Rectal smooth muscle tissue (tissue), 1 donor: ENCODE measurements at regions not wholly inside any gene's neighbourhood (a gene's known extent, or its start where the extent isn't known, plus 50 kb on each side); places are given as distances from the start of the nearest gene placed in this dataset.

Experiments
- H3K27ac ChIP-seq: one replicate; pipeline ENCODE4 v1.7.0; 2013; ENCODE audit warnings: low read depth, low read length, inconsistent platforms
- H3K27me3 ChIP-seq: one replicate; pipeline ENCODE4 v1.7.0; 2013; ENCODE audit warnings: low read length; ENCODE audit not compliant: control insufficient read depth, insufficient read depth
- H3K36me3 ChIP-seq: one replicate; pipeline ENCODE4 v1.7.0; 2013; ENCODE audit warnings: low read length; ENCODE audit not compliant: control insufficient read depth, insufficient read depth
- H3K4me1 ChIP-seq: one replicate; pipeline ENCODE4 v1.7.0; 2013; ENCODE audit warnings: low read length; ENCODE audit not compliant: control insufficient read depth, insufficient read depth
- H3K4me3 ChIP-seq: one replicate; pipeline ENCODE4 v1.7.0; 2013; ENCODE audit warnings: low read length
- H3K9ac ChIP-seq: one replicate; pipeline ENCODE4 v1.7.0; 2013; ENCODE audit warnings: low read length

DNA sequence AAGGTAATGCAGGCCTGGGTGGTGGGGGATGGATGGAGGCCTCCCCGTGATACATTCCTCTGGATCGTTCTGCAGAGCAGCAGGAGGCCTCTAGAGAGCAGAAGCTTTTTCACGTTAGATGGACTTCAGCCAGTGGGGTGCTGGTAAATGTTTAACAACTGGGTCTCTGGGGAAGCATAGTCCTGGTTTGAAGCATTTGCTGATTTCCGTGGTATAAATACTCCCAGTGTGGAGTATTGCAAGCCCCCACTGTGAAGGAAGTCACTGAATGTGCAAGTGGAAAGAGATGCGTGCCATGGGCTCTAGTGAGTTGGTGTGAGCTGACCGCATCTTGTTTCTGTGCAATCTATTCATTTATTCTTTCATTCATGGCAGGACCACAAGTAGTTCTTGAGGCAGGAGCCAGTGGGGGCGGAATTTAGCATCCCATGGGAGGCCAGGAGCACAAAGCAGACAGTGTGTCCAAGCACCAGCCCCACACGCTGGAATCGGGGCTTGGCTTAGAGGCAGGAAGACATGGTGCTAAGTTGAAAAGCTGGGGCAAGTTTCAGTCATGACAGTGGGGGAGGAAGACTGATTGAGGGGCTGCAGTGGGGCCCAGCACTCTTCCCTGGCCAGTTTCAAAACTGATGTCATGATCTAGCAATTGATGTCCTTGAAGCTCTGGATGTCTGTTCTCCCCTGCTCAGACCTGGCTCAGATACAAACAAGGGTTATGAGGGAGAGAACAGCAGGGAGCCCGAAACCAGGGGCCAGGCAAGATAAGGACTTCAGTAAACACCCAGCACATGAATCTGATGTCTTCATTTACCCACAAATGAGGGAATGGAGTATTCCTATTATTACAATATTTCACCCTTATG is 280.9 kb upstream of the LYZL1 start:
- no peaks in the 10 kb centered on the region for H3K27me3 ChIP-seq
- H3K36me3 ChIP-seq = no peaks in the 10 kb centered on the region
- H3K4me3 ChIP-seq = no peak overlapping the region
- H3K9ac ChIP-seq = no peak overlapping the region
- no peak overlapping the region for H3K27ac ChIP-seq
- H3K4me1 ChIP-seq = no peaks in the 10 kb centered on the region

DNA sequence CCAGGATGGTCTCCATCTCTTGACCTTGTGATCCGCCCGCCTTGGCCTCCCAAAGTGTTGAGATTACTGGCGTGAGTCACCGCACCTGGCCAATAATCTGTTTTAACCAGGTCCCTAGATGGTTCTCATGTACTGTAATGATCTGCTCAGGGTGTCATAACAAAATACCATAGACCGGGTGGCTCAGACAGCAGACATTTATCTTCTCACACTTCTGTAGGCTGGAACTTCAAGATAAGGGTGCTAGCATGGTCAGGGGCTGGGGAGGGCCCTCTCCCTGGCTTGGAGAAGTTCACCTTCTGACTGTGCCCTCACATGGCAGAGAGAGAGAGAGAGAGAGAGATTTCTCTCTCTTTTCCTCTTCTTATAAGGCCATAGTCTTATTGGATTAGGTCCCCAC is 279.4 kb upstream of the LYZL1 start:
- no peaks in the 10 kb centered on the region for H3K27me3 ChIP-seq
- H3K36me3 ChIP-seq = no peaks in the 10 kb centered on the region
- H3K9ac ChIP-seq = no peak overlapping the region
- H3K4me1 ChIP-seq = no peaks in the 10 kb centered on the region
- no peak overlapping the region for H3K4me3 ChIP-seq
- H3K27ac ChIP-seq = no peak overlapping the region

DNA sequence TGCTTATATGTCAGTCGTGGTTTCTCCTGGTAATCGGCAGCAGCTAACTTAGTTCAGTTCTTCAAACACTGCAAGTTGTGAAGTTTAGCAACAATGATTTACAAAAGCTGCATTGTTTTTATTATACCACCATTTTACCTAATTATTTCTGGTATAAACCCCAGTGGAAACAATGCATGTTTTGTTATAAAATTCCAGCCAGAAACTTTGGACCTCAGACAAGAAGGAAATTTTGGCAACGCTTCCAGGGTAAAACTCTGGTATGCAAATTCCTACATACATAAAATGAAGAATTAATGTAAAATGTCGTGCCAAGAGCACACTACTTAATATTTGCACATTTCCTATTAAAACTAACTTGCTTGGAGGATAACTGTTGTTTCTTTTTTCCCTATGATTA is 277.4 kb upstream of the LYZL1 start:
- Histone ChIP-seq H3K27me3 (no peaks in the 10 kb centered on the region), H3K4me1 (no peaks in the 10 kb centered on the region), H3K27ac (no peak overlapping the region), H3K4me3 (no peak overlapping the region), H3K9ac (no peak overlapping the region), H3K36me3 (no peaks in the 10 kb centered on the region)

DNA sequence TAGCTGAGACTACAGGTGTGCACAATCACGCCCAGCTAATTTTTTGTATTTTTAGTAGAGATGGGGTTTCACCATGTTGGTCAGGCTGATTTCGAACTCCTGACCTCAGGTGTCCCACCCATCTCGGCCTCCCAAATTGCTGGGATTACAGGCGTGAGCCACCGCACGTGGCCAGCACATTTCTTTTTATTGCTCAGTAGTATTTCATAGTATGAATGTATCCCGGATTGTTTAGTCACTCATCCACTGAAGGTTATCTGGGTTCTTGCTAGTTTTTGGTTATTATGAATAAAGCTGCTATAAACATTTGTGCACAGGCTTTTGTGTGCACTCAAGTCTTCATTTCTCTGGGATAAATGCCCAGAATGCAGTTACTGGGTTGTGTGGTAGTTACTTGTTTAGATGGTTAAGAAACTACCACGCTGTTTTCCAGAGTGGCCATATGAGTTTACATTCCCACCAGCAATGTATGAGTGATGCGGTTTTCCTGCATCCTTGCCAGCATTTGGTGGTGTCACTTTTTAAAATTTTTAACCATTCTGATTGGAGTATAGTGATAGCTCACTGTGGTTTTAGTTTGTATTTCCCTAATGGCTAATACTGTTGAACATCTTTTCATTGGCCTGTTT is 275.8 kb upstream of the LYZL1 start:
- Histone ChIP-seq H3K36me3 (no peaks in the 10 kb centered on the region), H3K9ac (no peak overlapping the region), H3K4me3 (no peak overlapping the region), H3K27me3 (no peaks in the 10 kb centered on the region), H3K4me1 (no peaks in the 10 kb centered on the region), H3K27ac (no peak overlapping the region)

DNA sequence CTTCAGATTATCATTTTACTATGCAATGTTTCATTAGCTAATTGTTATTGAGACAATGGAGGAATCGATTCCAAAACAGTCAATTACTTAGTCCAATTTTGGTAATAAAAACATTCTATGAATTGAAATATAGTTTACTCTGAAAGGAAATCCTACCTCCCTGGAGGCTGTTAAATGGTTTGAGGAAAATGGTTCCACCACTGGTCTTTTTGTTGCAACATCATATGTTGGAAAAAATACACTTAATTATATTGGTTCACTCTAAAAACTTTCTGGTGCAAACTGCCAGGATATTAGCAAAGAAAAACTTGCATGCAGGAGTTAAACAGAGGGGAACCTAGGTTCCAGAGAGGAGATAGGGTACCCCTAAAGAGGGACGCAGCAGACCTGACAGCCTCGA is 267.3 kb upstream of the LYZL1 start:
- H3K27me3 ChIP-seq = no peaks in the 10 kb centered on the region
- no peaks in the 10 kb centered on the region for H3K36me3 ChIP-seq
- no peak overlapping the region for H3K27ac ChIP-seq
- no peaks in the 10 kb centered on the region for H3K4me1 ChIP-seq
- H3K4me3 ChIP-seq = no peak overlapping the region
- H3K9ac ChIP-seq = no peak overlapping the region

DNA sequence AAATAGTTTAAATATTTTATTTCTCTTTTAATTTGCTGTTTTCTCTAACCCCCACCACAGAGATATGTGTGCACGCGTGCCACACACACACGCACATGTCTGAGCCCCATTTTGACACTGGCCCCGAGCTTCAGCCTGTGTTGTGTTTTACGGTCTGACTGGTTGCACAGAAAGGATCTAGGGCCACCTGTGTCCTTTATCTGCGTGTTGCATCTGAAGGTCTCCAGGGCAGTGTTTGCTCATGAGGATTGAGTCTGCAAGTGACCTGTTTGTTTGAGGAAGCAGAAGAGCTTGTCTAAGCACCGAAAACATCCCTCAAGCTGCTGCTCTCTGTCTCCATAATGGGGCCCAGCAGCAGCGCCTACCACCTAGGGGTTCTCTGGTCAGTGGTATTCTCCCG is 266.4 kb upstream of the LYZL1 start:
- Histone ChIP-seq H3K4me3 (no peak overlapping the region), H3K36me3 (no peaks in the 10 kb centered on the region), H3K27ac (no peak overlapping the region), H3K9ac (no peak overlapping the region), H3K4me1 (no peaks in the 10 kb centered on the region), H3K27me3 (no peaks in the 10 kb centered on the region)

DNA sequence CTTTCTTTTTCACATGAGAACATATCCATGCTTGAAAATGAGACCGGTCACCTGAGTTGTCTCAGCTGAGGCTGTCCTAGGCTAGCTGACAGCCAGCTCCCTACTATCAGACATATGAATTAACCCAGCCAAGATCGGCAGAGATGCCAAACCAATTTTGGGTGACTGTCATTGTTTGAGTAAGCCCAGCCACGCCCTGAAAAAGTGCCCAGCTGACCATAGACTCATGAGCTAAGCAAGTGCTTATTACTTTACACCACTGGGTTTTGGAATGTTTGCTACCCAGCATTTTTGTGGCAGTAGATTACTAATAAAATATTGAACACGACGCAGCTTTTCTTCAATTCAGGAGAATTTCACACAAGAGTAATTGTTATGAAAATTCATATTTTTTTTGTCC is 265.2 kb upstream of the LYZL1 start:
- H3K27ac ChIP-seq = no peak overlapping the region
- no peaks in the 10 kb centered on the region for H3K27me3 ChIP-seq
- no peaks in the 10 kb centered on the region for H3K36me3 ChIP-seq
- no peak overlapping the region for H3K9ac ChIP-seq
- H3K4me1 ChIP-seq = no peaks in the 10 kb centered on the region
- H3K4me3 ChIP-seq = no peak overlapping the region

DNA sequence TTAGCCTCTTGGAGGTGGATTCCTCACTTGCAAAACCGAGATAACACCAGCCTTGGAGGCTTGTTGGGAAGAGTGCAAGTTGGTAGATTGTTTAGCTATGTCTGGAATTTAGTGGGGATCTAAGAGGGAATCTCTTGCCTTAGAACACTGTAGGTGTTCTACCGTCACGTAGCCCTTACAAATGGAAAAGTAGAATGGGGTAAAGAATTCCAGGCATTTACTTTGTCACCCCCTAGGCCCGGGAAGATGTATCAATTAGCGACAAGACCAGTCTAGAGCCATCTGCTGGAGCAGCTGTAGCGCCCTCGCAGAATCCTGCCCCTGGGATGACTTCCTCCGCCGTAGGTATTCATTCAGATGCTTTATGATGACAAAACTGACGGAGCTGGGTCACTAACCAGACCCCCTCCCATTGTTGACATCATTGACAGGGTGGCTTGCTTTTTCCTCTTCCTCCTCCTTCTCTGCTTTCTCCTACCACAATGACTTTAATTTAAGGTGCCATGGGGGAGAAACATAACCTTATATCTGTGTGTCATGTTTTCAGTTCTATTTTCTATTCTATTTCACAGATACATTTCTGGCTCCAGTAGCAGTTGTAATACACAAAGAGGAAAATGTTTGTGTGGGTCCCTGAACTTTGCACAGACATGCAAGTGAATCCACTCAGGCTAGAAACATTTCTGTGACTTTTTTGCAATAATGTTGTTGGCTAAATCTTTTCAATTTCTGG is 262.6 kb upstream of the LYZL1 start:
- Histone ChIP-seq H3K9ac (no peak overlapping the region), H3K27ac (no peak overlapping the region), H3K27me3 (no peaks in the 10 kb centered on the region), H3K4me3 (no peak overlapping the region), H3K4me1 (no peaks in the 10 kb centered on the region), H3K36me3 (no peaks in the 10 kb centered on the region)

DNA sequence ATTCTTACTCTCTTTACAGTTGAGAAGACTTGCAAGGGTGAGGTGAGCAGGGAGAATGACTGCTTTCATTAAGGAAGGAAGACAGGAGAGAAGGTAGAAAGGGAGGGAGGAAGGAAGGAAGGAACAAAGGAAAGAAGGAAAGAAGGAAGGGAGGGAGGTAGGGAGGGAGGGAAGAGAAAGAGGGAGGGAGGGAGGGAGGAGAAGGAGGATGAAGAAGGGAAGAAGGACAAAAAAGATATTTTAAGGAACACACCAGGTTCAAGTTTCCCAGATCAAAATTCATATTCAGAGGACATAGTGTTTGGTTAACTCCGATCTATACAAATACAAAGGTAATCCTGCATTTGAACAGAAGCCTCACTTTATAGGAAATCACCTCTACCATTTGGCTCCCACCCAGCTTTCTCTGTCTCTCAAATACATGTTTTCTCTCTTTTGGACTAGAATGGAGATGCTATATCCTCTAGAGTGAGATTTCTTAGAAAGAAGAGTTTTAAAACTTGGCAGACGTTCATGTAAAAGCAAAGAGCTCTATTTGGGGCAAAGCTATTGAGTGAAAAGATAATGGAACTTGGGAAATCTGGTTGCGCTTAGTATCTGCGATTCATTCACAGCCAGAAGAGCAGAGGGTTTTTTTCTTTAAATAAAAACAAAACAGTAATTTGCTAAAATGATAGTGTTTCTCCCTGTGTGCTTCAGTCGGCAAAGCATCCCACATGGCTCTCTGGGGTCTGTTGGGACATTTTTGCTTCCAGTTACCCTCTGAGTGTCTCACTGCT is 261.9 kb upstream of the LYZL1 start:
- Histone ChIP-seq H3K4me3 (no peak overlapping the region), H3K9ac (no peak overlapping the region), H3K36me3 (no peaks in the 10 kb centered on the region), H3K27ac (no peak overlapping the region), H3K27me3 (no peaks in the 10 kb centered on the region), H3K4me1 (no peaks in the 10 kb centered on the region)

DNA sequence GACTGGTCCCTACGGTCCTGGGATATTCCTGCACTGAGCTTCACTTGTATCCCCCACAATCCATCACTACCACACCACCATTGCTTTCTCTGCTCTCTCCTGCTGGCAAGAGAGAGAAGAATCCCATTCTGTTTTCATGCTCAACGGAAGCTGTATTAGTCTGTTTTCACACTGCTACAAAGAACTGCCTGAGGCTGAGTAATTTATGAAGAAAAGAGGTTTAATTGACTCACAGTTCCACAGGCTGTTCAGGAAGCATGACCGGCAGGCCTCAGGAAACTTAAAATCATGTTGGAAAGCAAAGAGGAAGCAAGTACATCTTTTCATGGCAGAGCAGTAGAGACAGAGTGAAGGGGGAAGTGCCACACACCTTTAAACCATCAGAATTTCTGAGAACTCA is 260.4 kb upstream of the LYZL1 start:
- Histone ChIP-seq H3K27me3 (no peaks in the 10 kb centered on the region), H3K4me1 (no peaks in the 10 kb centered on the region), H3K36me3 (no peaks in the 10 kb centered on the region), H3K9ac (no peak overlapping the region), H3K4me3 (no peak overlapping the region), H3K27ac (no peak overlapping the region)

DNA sequence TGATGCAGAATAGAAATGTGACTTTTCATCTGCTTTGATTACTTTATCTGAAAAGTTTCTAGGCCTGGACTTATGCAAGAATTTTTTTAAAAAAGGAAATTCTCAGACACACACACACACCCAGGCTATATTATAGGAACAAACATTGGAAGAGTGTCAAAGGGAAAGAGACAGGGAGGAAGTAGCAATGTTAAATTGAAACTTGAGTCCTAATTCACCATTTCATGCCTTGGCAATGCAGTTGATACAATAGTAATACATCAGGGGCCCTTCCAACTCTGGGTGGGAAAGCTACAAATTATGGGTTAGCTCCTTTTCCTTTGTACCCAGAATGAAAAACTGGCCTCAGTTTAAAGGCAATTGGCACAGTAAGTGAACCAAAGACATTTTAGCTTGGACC is 258.0 kb upstream of the LYZL1 start:
- no peaks in the 10 kb centered on the region for H3K27me3 ChIP-seq
- no peaks in the 10 kb centered on the region for H3K4me1 ChIP-seq
- no peak overlapping the region for H3K9ac ChIP-seq
- H3K27ac ChIP-seq = no peak overlapping the region
- no peaks in the 10 kb centered on the region for H3K36me3 ChIP-seq
- H3K4me3 ChIP-seq = no peak overlapping the region

DNA sequence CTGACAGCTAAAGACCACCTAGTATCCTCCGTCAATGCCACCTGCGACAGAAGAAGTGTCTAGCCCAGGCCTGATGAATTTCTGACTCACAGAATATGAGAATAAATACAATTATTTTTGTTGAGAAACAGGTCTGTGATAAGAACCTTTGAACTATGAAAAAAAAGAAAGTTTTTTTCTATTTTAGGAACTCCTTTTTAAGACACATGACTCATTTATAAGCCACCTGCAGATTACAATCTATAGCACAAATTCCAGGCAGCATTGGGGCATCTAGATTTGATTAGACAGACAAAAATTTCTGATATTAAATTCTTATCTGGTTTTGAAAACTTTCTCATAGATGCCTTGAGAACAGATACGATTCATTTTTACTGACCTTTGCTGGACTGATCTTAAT is 256.7 kb upstream of the LYZL1 start:
- no peaks in the 10 kb centered on the region for H3K27me3 ChIP-seq
- no peaks in the 10 kb centered on the region for H3K36me3 ChIP-seq
- H3K9ac ChIP-seq = no peak overlapping the region
- no peak overlapping the region for H3K4me3 ChIP-seq
- H3K27ac ChIP-seq = no peak overlapping the region
- no peaks in the 10 kb centered on the region for H3K4me1 ChIP-seq
